ENCODE measurements at regions not wholly inside any gene's neighbourhood (a gene's known extent, or its start where the extent isn't known, plus 50 kb on each side); places are given as distances from the start of the nearest gene placed in this dataset.

- no peak for TF ChIP-seq RXRA (IDR thresholded peaks at IDR 0.05; ENCODE audit: insufficient read depth, low read depth, low read length)
- no peak for TF ChIP-seq SIX5 (IDR thresholded peaks at IDR 0.05; ENCODE audit: low read depth, low read length)
- TF ChIP-seq HDAC6 (IDR thresholded peaks at IDR 0.05; ENCODE audit: low read depth, low read length) = no peak
- no peak for TF ChIP-seq CTCF (IDR thresholded peaks at IDR 0.05; ENCODE audit: control extremely low read depth in 1 of 3, insufficient read depth in 1 of 3, low read depth in 1 of 3, low read length in 3 of 3)
- TF ChIP-seq, protein P1, sequence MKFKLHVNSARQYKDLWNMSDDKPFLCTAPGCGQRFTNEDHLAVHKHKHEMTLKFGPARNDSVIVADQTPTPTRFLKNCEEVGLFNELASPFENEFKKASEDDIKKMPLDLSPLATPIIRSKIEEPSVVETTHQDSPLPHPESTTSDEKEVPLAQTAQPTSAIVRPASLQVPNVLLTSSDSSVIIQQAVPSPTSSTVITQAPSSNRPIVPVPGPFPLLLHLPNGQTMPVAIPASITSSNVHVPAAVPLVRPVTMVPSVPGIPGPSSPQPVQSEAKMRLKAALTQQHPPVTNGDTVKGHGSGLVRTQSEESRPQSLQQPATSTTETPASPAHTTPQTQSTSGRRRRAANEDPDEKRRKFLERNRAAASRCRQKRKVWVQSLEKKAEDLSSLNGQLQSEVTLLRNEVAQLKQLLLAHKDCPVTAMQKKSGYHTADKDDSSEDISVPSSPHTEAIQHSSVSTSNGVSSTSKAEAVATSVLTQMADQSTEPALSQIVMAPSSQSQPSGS (IDR thresholded peaks at IDR 0.05; ENCODE audit: low read length) = no peak
Measured at GRCh38 chr5:101068298-101068697, 165.2 kb upstream of the ST8SIA4 start (continued).

All from H1 (cell line).